ENCODE measurements at regions not wholly inside any gene's neighbourhood (a gene's known extent, or its start where the extent isn't known, plus 50 kb on each side); places are given as distances from the start of the nearest gene placed in this dataset.

- TF ChIP-seq SPI1 (IDR thresholded peaks at IDR 0.05; ENCODE audit: low read depth, low read length), result no peak
- no peak for TF ChIP-seq TAF1 (IDR thresholded peaks at IDR 0.05; ENCODE audit: low read depth, low read length)
- TF ChIP-seq POLR2AphosphoS5 (IDR thresholded peaks at IDR 0.05; ENCODE audit: low read depth, low read length), result no peak
- TF ChIP-seq POLR2A (IDR thresholded peaks at IDR 0.05; ENCODE audit: low read depth, low read length), result no peak
- no peak for TF ChIP-seq POU2F2 (IDR thresholded peaks at IDR 0.05; ENCODE audit: low read depth, low read length)
- no peak for TF ChIP-seq PAX5 (IDR thresholded peaks at IDR 0.05; ENCODE audit: insufficient read depth, low read length, severe bottlenecking)
- no peak for FAIRE-seq
- DNase-seq (ENCODE audit: insufficient read length, low spot score), result no peak
These were observed 223.0 kb upstream of the ZIC3 start for GRCh38 chrX:137342969-137343368.

- DNase-seq (ENCODE audit: insufficient read length, low spot score) (no peak), FAIRE-seq (no peak)
- TF ChIP-seq POLR2AphosphoS5 (IDR thresholded peaks at IDR 0.05; ENCODE audit: low read depth, low read length) (no peak), TAF1 (IDR thresholded peaks at IDR 0.05; ENCODE audit: low read depth, low read length) (no peak), PAX5 (IDR thresholded peaks at IDR 0.05; ENCODE audit: insufficient read depth, low read length, severe bottlenecking) (no peak), POLR2A (IDR thresholded peaks at IDR 0.05; ENCODE audit: low read depth, low read length) (no peak), SPI1 (IDR thresholded peaks at IDR 0.05; ENCODE audit: low read depth, low read length) (no peak), POU2F2 (IDR thresholded peaks at IDR 0.05; ENCODE audit: low read depth, low read length) (no peak)
These were observed 252.3 kb upstream of the ZIC3 start for GRCh38 chrX:137313627-137314026.

- DNase-seq (ENCODE audit: insufficient read length, low spot score), result no peak
- TF ChIP-seq POU2F2 (IDR thresholded peaks at IDR 0.05; ENCODE audit: low read depth, low read length) (no peak), POLR2A (IDR thresholded peaks at IDR 0.05; ENCODE audit: low read depth, low read length) (no peak), PAX5 (IDR thresholded peaks at IDR 0.05; ENCODE audit: insufficient read depth, low read length, severe bottlenecking) (no peak), TAF1 (IDR thresholded peaks at IDR 0.05; ENCODE audit: low read depth, low read length) (no peak), SPI1 (IDR thresholded peaks at IDR 0.05; ENCODE audit: low read depth, low read length) (no peak), POLR2AphosphoS5 (IDR thresholded peaks at IDR 0.05; ENCODE audit: low read depth, low read length) (no peak)
- FAIRE-seq, result no peak
These were observed 260.5 kb upstream of the ZIC3 start for GRCh38 chrX:137305404-137305803.

GRCh38 chrX:137297167-137297566 lies 263.4 kb upstream of the GPR101 start:
- no peak for DNase-seq (ENCODE audit: insufficient read length, low spot score)
- FAIRE-seq, result no peak
- TF ChIP-seq PAX5 (IDR thresholded peaks at IDR 0.05; ENCODE audit: insufficient read depth, low read length, severe bottlenecking) (no peak), TAF1 (IDR thresholded peaks at IDR 0.05; ENCODE audit: low read depth, low read length) (no peak), POLR2A (IDR thresholded peaks at IDR 0.05; ENCODE audit: low read depth, low read length) (no peak), POLR2AphosphoS5 (IDR thresholded peaks at IDR 0.05; ENCODE audit: low read depth, low read length) (no peak), POU2F2 (IDR thresholded peaks at IDR 0.05; ENCODE audit: low read depth, low read length) (no peak)

- no peak for TF ChIP-seq PAX5 (IDR thresholded peaks at IDR 0.05; ENCODE audit: insufficient read depth, low read length, severe bottlenecking)
- no peak for DNase-seq (ENCODE audit: insufficient read length, low spot score)
- no peak for FAIRE-seq
These were observed 256.2 kb upstream of the GPR101 start for GRCh38 chrX:137290011-137290410.

GRCh38 chrX:137287191-137287590 lies 253.4 kb upstream of the GPR101 start:
- no peak for DNase-seq (ENCODE audit: insufficient read length, low spot score)
- TF ChIP-seq PAX5 (IDR thresholded peaks at IDR 0.05; ENCODE audit: insufficient read depth, low read length, severe bottlenecking), result no peak
- TF ChIP-seq TAF1 (IDR thresholded peaks at IDR 0.05; ENCODE audit: low read depth, low read length), result no peak
- no peak for TF ChIP-seq SPI1 (IDR thresholded peaks at IDR 0.05; ENCODE audit: low read depth, low read length)
- TF ChIP-seq POLR2A (IDR thresholded peaks at IDR 0.05; ENCODE audit: low read depth, low read length), result no peak
- TF ChIP-seq POU2F2 (IDR thresholded peaks at IDR 0.05; ENCODE audit: low read depth, low read length), result no peak
- TF ChIP-seq POLR2AphosphoS5 (IDR thresholded peaks at IDR 0.05; ENCODE audit: low read depth, low read length), result no peak
- no peak for FAIRE-seq

- TF ChIP-seq POLR2A (IDR thresholded peaks at IDR 0.05; ENCODE audit: low read depth, low read length), result no peak
- TF ChIP-seq TAF1 (IDR thresholded peaks at IDR 0.05; ENCODE audit: low read depth, low read length), result no peak
- no peak for TF ChIP-seq POLR2AphosphoS5 (IDR thresholded peaks at IDR 0.05; ENCODE audit: low read depth, low read length)
- TF ChIP-seq PAX5 (IDR thresholded peaks at IDR 0.05; ENCODE audit: insufficient read depth, low read length, severe bottlenecking), result no peak
- TF ChIP-seq SPI1 (IDR thresholded peaks at IDR 0.05; ENCODE audit: low read depth, low read length), result no peak
- TF ChIP-seq POU2F2 (IDR thresholded peaks at IDR 0.05; ENCODE audit: low read depth, low read length), result no peak
- no peak for DNase-seq (ENCODE audit: insufficient read length, low spot score)
- no peak for FAIRE-seq
These were observed 252.6 kb upstream of the GPR101 start for GRCh38 chrX:137286423-137286822.

GRCh38 chrX:137278825-137279224 lies 245.0 kb upstream of the GPR101 start:
- no peak for FAIRE-seq
- TF ChIP-seq PAX5 (IDR thresholded peaks at IDR 0.05; ENCODE audit: insufficient read depth, low read length, severe bottlenecking), result no peak
- TF ChIP-seq POU2F2 (IDR thresholded peaks at IDR 0.05; ENCODE audit: low read depth, low read length), result no peak
- no peak for TF ChIP-seq SPI1 (IDR thresholded peaks at IDR 0.05; ENCODE audit: low read depth, low read length)
- no peak for TF ChIP-seq POLR2AphosphoS5 (IDR thresholded peaks at IDR 0.05; ENCODE audit: low read depth, low read length)
- TF ChIP-seq POLR2A (IDR thresholded peaks at IDR 0.05; ENCODE audit: low read depth, low read length), result no peak
- no peak for TF ChIP-seq TAF1 (IDR thresholded peaks at IDR 0.05; ENCODE audit: low read depth, low read length)

GRCh38 chrX:137263374-137263773 lies 229.6 kb upstream of the GPR101 start:
- TF ChIP-seq TAF1 (IDR thresholded peaks at IDR 0.05; ENCODE audit: low read depth, low read length) (no peak), PAX5 (IDR thresholded peaks at IDR 0.05; ENCODE audit: insufficient read depth, low read length, severe bottlenecking) (no peak), POU2F2 (IDR thresholded peaks at IDR 0.05; ENCODE audit: low read depth, low read length) (no peak), SPI1 (IDR thresholded peaks at IDR 0.05; ENCODE audit: low read depth, low read length) (no peak), POLR2A (IDR thresholded peaks at IDR 0.05; ENCODE audit: low read depth, low read length) (no peak), POLR2AphosphoS5 (IDR thresholded peaks at IDR 0.05; ENCODE audit: low read depth, low read length) (no peak)
- DNase-seq (ENCODE audit: insufficient read length, low spot score) (no peak), FAIRE-seq (no peak)

More at GRCh38 chrX:137278825-137279224, 245.0 kb upstream of the GPR101 start:
- no peak for DNase-seq (ENCODE audit: insufficient read length, low spot score)

- no peak for DNase-seq (ENCODE audit: insufficient read length, low spot score)
- TF ChIP-seq POLR2A (IDR thresholded peaks at IDR 0.05; ENCODE audit: low read depth, low read length), result no peak
- no peak for TF ChIP-seq SPI1 (IDR thresholded peaks at IDR 0.05; ENCODE audit: low read depth, low read length)
- FAIRE-seq, result no peak
These were observed 211.4 kb upstream of the GPR101 start for GRCh38 chrX:137245183-137245582.

All from GM12891 (cell line).